WTC11 (cell line): ENCODE measurements at regions not wholly inside any gene's neighbourhood (a gene's known extent, or its start where the extent isn't known, plus 50 kb on each side); places are given as distances from the start of the nearest gene placed in this dataset.

Source experiments
- ATAC-seq: fragments of 200-7000 bp; cut with Tn5 transposase; 2 replicates; pipeline ENCODE4 v1.10.0; 2021; ENCODE audit warnings: mild to moderate bottlenecking, moderate library complexity
- CTCF ChIA-PET: fragments of 300-600 bp; sonication (Branson Sonifier 250); formaldehyde crosslinking; loops from one replicate; lab custom pipeline; 2021; ENCODE audit warnings: antibody characterized with exemption; lab: Charles Lee
- POLR2A ChIA-PET: fragments of 350-600 bp; sonication (Branson Sonifier 250); formaldehyde crosslinking; loops from one replicate; lab custom pipeline; 2021; ENCODE audit warnings: antibody characterized with exemption; lab: Charles Lee
- DNase-seq: peaks from one replicate; pipeline ENCODE4 v3.0.0; 2021; ENCODE audit warnings: low spot score
- H3K27ac Mint-ChIP-seq: 2 replicates; pipeline ENCODE4 v1.8.0; 2021; ENCODE audit warnings: mixed read lengths
- H3K27me3 Mint-ChIP-seq: 2 replicates; pipeline ENCODE4 v1.8.0; 2021; ENCODE audit warnings: low read depth, mild to moderate bottlenecking, moderate library complexity, mixed read lengths
- H3K36me3 Mint-ChIP-seq: 2 replicates; pipeline ENCODE4 v1.8.0; 2021; ENCODE audit warnings: mixed read lengths
- H3K4me1 Mint-ChIP-seq: 2 replicates; pipeline ENCODE4 v1.8.0; 2022; ENCODE audit warnings: mixed read lengths
- H3K4me3 Mint-ChIP-seq: 2 replicates; pipeline ENCODE4 v1.8.0; 2021; ENCODE audit warnings: mild to moderate bottlenecking, moderate library complexity, mixed read lengths
- H3K9me3 Mint-ChIP-seq: 2 replicates; pipeline ENCODE4 v1.8.0; 2021; ENCODE audit warnings: mixed read lengths
- CBFB ChIP-seq: sonication (generic); formaldehyde crosslinking; IDR thresholded peaks from 2 replicates; pipeline ENCODE4 v1.8.1; 2022; ENCODE audit warnings: mild to moderate bottlenecking, low read depth, missing genetic modification reagents
- ELF4 ChIP-seq: sonication (generic); formaldehyde crosslinking; IDR thresholded peaks from 2 replicates; pipeline ENCODE4 v1.8.1; 2022; ENCODE audit warnings: low read depth, mild to moderate bottlenecking, moderate library complexity, missing genetic modification reagents
- ESRRA ChIP-seq: sonication (generic); formaldehyde crosslinking; IDR thresholded peaks from 2 replicates; pipeline ENCODE4 v1.8.1; 2022; ENCODE audit warnings: mild to moderate bottlenecking, missing genetic modification reagents, borderline replicate concordance
- FOXJ3 ChIP-seq: sonication (generic); formaldehyde crosslinking; IDR thresholded peaks from 2 replicates; pipeline ENCODE4 v1.9.0; 2021; ENCODE audit warnings: missing genetic modification reagents, mild to moderate bottlenecking, borderline replicate concordance
- HMGXB4 ChIP-seq: sonication (generic); formaldehyde crosslinking; IDR thresholded peaks from 2 replicates; pipeline ENCODE4 v1.8.1; 2023; ENCODE audit warnings: mild to moderate bottlenecking, moderate library complexity, missing genetic modification reagents
- MAX ChIP-seq: sonication (generic); formaldehyde crosslinking; IDR thresholded peaks from 2 replicates; pipeline ENCODE4 v1.8.0; 2022; ENCODE audit warnings: mild to moderate bottlenecking, missing genetic modification reagents
- MYBL2 ChIP-seq: sonication (generic); formaldehyde crosslinking; IDR thresholded peaks from 2 replicates; pipeline ENCODE4 v1.8.1; 2023; ENCODE audit warnings: mild to moderate bottlenecking, moderate library complexity, missing genetic modification reagents
- STAT6 ChIP-seq: sonication (generic); formaldehyde crosslinking; conservative IDR thresholded peaks from 2 replicates; pipeline ENCODE4 v1.8.1; 2023; ENCODE audit warnings: mild to moderate bottlenecking, low read depth, missing genetic modification reagents, moderate library complexity
- TEAD4 ChIP-seq: sonication (generic); formaldehyde crosslinking; IDR thresholded peaks from 2 replicates; pipeline ENCODE4 v1.8.0; 2022; ENCODE audit warnings: mild to moderate bottlenecking, missing genetic modification reagents
- ZNF232 ChIP-seq: sonication (generic); formaldehyde crosslinking; IDR thresholded peaks from 2 replicates; pipeline ENCODE4 v1.8.0; 2022; ENCODE audit warnings: mild to moderate bottlenecking, missing genetic modification reagents
- ZNF263 ChIP-seq: sonication (generic); formaldehyde crosslinking; IDR thresholded peaks from 2 replicates; pipeline ENCODE4 v1.8.1; 2022; ENCODE audit warnings: low read depth, mild to moderate bottlenecking, moderate library complexity, missing genetic modification reagents
- ZNF512 ChIP-seq: sonication (generic); formaldehyde crosslinking; IDR thresholded peaks from 2 replicates; pipeline ENCODE4 v1.8.1; 2022; ENCODE audit warnings: missing genetic modification reagents, borderline replicate concordance
- TF ChIP-seq, protein P1 (sequence below): sonication (generic); formaldehyde crosslinking; IDR thresholded peaks from 2 replicates; pipeline ENCODE4 v1.8.1; 2023; ENCODE audit warnings: mild to moderate bottlenecking, missing genetic modification reagents
- TF ChIP-seq, protein P2 (sequence below): fragments of 250-450 bp; sonication (Bioruptor Pico); IDR thresholded peaks from 2 replicates; pipeline ENCODE4 v1.9.0; 2021; ENCODE audit warnings: mild to moderate bottlenecking
- TF ChIP-seq, protein P3 (sequence below): sonication (generic); formaldehyde crosslinking; IDR thresholded peaks from 2 replicates; pipeline ENCODE4 v1.8.1; 2022; ENCODE audit warnings: mild to moderate bottlenecking, missing genetic modification reagents, moderate library complexity, borderline replicate concordance
- TF ChIP-seq, protein P4 (sequence below): sonication (generic); formaldehyde crosslinking; IDR thresholded peaks from 2 replicates; pipeline ENCODE4 v1.8.1; 2022; ENCODE audit warnings: low read depth, missing genetic modification reagents, borderline replicate concordance
- TF ChIP-seq, protein P5 (sequence below): sonication (generic); formaldehyde crosslinking; IDR thresholded peaks from 2 replicates; pipeline ENCODE4 v1.8.0; 2023; ENCODE audit warnings: missing genetic modification reagents

DNA sequence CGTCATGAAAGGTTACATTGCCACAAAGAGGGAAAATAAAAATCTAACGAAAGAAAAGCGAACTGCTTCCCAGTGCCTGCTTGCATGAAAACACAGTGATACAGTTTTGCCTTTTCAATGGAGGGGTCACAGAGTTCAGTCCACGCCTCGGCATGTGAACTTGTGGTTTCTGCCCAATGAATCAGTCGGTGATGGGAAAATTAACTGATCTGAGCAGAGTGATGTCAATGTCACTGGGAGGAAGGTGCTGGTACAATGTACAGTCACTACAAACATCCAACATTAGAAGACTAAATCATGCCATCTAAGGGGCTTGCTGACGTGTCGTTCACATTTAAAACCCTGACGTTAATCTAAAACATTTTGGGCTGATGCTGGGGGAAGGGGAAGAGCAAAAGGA, 151.8 kb upstream of the MSX2 start:
- ATAC-seq (no peak), DNase-seq (no peak)
- Mint-ChIP-seq H3K36me3 (no peaks in the 10 kb centered on the region), H3K27me3 (no peaks in the 10 kb centered on the region), H3K4me3 (no peak overlapping the region), H3K27ac (no peak overlapping the region), H3K9me3 (no peaks in the 10 kb centered on the region), H3K4me1 (peaks cover 3% of the 10 kb centered on the region)
- TF ChIP-seq TEAD4 (CRISPR knock-in tag) (no peak), MAX (CRISPR knock-in tag) (no peak), ELF4 (CRISPR knock-in tag) (no peak), HMGXB4 (CRISPR knock-in tag) (no peak), ZNF263 (CRISPR knock-in tag) (no peak), ZNF512 (CRISPR knock-in tag) (no peak), MYBL2 (CRISPR knock-in tag) (no peak), FOXJ3 (CRISPR knock-in tag) (no peak), ZNF232 (CRISPR knock-in tag) (no peak), CBFB (CRISPR knock-in tag) (no peak), ESRRA (CRISPR knock-in tag) (no peak), STAT6 (CRISPR knock-in tag) (no peak)
- TF ChIP-seq, protein P1, sequence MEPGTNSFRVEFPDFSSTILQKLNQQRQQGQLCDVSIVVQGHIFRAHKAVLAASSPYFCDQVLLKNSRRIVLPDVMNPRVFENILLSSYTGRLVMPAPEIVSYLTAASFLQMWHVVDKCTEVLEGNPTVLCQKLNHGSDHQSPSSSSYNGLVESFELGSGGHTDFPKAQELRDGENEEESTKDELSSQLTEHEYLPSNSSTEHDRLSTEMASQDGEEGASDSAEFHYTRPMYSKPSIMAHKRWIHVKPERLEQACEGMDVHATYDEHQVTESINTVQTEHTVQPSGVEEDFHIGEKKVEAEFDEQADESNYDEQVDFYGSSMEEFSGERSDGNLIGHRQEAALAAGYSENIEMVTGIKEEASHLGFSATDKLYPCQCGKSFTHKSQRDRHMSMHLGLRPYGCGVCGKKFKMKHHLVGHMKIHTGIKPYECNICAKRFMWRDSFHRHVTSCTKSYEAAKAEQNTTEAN (CRISPR knock-in tag) = no peak
- TF ChIP-seq, protein P2, sequence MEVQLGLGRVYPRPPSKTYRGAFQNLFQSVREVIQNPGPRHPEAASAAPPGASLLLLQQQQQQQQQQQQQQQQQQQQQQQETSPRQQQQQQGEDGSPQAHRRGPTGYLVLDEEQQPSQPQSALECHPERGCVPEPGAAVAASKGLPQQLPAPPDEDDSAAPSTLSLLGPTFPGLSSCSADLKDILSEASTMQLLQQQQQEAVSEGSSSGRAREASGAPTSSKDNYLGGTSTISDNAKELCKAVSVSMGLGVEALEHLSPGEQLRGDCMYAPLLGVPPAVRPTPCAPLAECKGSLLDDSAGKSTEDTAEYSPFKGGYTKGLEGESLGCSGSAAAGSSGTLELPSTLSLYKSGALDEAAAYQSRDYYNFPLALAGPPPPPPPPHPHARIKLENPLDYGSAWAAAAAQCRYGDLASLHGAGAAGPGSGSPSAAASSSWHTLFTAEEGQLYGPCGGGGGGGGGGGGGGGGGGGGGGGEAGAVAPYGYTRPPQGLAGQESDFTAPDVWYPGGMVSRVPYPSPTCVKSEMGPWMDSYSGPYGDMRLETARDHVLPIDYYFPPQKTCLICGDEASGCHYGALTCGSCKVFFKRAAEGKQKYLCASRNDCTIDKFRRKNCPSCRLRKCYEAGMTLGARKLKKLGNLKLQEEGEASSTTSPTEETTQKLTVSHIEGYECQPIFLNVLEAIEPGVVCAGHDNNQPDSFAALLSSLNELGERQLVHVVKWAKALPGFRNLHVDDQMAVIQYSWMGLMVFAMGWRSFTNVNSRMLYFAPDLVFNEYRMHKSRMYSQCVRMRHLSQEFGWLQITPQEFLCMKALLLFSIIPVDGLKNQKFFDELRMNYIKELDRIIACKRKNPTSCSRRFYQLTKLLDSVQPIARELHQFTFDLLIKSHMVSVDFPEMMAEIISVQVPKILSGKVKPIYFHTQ (CRISPR knock-in tag) = no peak
- TF ChIP-seq, protein P3, sequence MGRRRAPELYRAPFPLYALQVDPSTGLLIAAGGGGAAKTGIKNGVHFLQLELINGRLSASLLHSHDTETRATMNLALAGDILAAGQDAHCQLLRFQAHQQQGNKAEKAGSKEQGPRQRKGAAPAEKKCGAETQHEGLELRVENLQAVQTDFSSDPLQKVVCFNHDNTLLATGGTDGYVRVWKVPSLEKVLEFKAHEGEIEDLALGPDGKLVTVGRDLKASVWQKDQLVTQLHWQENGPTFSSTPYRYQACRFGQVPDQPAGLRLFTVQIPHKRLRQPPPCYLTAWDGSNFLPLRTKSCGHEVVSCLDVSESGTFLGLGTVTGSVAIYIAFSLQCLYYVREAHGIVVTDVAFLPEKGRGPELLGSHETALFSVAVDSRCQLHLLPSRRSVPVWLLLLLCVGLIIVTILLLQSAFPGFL = no peak
- TF ChIP-seq, protein P4, sequence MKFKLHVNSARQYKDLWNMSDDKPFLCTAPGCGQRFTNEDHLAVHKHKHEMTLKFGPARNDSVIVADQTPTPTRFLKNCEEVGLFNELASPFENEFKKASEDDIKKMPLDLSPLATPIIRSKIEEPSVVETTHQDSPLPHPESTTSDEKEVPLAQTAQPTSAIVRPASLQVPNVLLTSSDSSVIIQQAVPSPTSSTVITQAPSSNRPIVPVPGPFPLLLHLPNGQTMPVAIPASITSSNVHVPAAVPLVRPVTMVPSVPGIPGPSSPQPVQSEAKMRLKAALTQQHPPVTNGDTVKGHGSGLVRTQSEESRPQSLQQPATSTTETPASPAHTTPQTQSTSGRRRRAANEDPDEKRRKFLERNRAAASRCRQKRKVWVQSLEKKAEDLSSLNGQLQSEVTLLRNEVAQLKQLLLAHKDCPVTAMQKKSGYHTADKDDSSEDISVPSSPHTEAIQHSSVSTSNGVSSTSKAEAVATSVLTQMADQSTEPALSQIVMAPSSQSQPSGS = no peak
- TF ChIP-seq, protein P5, sequence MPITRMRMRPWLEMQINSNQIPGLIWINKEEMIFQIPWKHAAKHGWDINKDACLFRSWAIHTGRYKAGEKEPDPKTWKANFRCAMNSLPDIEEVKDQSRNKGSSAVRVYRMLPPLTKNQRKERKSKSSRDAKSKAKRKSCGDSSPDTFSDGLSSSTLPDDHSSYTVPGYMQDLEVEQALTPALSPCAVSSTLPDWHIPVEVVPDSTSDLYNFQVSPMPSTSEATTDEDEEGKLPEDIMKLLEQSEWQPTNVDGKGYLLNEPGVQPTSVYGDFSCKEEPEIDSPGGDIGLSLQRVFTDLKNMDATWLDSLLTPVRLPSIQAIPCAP = no peak
- ChIA-PET POLR2A (no interaction called here), CTCF (no interaction called here)
